ENCODE measurements at regions not wholly inside any gene's neighbourhood (a gene's known extent, or its start where the extent isn't known, plus 50 kb on each side); places are given as distances from the start of the nearest gene placed in this dataset.
"Not testable (repeated sequence)": the region's sequence is repeated elsewhere in the genome, so short reads cannot be mapped to it uniquely, and the experiment has no call there.

- DNase-seq = no peak
- in situ Hi-C loops (cut with HindIII; ENCODE audit: low pct_ligation_motif_present, low pct_unique_long_range_greater_than_20kb, low sequenced_read_pairs) = no loop called here
These were observed 466.2 kb upstream of the FLRT2 start for GRCh38 chr14:85063747-85064146.

- in situ Hi-C loops (cut with HindIII; ENCODE audit: low pct_ligation_motif_present, low pct_unique_long_range_greater_than_20kb, low sequenced_read_pairs) = no loop called here
- DNase-seq = no peak
These were observed 458.5 kb upstream of the FLRT2 start for GRCh38 chr14:85071447-85071846.

DNA sequence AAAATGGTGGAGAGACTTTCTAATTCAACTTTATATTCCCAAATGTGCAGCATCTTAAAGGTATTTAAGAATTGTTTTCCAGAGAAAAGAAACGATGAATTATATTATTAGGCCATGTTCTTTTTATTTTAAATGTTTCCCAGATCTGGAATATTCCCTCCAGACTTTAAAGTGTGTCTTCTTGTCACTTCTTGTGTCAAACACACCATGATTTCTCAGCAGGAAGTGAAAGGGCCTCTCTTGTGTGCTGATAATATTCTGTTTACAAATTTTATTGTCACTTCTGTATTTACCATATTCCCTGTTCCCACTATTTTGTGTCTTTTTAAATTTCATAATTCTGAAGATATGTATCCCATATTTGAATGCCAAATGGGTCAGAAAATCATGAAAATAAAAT, 455.0 kb upstream of the FLRT2 start:
- DNase-seq = no peak
- in situ Hi-C loops (cut with HindIII; ENCODE audit: low pct_ligation_motif_present, low pct_unique_long_range_greater_than_20kb, low sequenced_read_pairs) = no loop called here

DNA sequence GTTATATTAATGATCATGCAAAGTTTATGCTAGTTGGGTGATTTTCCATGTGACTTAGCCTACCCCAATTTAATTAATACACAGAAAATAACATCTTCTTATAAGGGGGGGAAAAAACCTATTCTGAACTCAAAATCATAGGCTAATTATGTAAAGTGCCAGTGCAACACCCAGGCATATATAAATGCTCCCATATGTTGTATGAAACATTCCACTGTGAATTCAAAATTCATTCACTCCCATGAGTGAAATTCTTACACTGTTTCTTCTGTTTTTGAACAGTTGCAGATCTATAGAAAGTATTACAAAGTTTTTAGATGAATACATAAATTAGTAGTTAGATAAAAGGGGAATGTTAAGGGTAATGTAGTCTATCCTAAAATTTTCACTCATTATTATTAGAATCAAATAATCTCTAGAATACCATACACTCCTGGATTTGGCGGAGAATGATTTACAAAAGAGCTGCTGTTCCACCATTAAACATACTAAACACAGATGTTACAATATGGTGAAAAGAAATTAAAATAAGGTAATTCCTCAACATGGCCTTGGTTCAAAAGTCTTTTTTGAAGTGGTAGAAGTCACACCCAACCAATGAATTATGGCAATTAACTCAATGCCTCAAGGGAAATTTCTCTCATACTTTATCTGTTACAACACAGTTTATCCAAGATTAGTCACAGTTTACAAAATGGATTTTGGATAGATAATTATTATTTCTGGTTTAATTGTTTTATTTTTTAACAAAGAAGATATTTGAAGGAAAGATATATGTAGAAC, 454.1 kb upstream of the FLRT2 start:
- DNase-seq = no peak
- in situ Hi-C loops (cut with HindIII; ENCODE audit: low pct_ligation_motif_present, low pct_unique_long_range_greater_than_20kb, low sequenced_read_pairs) = no loop called here

DNA sequence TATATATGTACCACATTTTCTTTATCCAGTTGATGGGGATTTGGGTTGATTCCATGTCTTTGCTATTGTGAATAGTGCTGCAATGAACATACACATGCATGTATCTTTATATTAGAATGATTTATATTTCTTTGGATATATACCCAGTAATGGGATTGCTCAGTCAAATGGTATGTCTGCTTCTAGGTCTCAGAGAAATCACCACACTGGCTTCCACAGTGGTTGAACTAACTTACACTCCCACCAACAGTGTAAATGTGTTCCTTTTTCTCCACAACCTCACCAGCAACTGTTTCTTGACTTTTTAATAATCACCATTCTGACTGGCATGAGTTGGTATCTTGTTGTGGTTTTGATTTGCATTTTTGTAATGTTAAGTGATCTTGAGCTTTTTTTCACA, 452.2 kb upstream of the FLRT2 start:
- in situ Hi-C loops (cut with HindIII; ENCODE audit: low pct_ligation_motif_present, low pct_unique_long_range_greater_than_20kb, low sequenced_read_pairs); DNase-seq: not testable (repeated sequence)

DNA sequence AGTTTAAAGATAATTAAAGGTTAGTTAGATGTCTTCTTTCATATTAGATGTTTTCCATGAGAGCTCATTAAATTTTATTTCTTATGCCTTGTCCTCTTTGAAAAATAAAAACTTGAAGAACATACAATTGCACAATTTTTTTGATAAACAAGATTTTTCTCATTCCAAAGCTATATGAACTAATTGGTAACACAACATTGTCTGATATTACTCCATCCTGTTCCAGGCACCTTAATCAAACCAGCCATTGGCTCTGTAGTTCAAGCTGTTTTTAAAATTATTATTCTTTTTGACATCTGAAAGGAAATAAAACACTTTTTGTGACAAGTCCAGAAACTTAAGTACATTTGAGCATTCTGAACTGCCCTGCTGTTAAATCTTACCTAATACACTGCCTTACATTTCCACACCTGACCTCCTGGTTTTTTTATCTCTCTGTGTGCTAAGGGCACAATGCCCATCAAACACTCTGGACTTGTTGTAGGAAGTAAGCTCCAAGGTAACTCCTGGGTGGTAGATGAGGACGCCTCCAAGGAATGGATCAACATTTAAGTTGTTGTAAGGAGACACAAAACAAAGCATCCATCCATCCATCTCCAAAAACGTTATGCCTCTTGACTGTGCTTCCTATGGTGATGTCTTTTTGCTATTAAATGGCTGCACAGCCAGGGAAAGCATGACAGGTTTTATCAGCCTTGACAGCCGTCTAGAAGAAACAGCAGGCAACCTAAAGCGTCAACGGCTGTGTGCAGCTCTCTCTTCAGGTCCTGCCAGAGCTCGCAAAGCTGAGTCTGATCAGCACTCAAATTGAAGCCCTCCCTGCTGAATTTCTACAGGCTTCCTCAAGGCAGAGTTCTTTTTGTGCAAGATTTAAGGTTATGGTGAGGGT, 449.9 kb upstream of the FLRT2 start:
- in situ Hi-C loops (cut with HindIII; ENCODE audit: low pct_ligation_motif_present, low pct_unique_long_range_greater_than_20kb, low sequenced_read_pairs) = no loop called here
- no peak for DNase-seq

- in situ Hi-C loops (cut with HindIII; ENCODE audit: low pct_ligation_motif_present, low pct_unique_long_range_greater_than_20kb, low sequenced_read_pairs) = no loop called here
- no peak for DNase-seq
These were observed 445.6 kb upstream of the FLRT2 start for GRCh38 chr14:85084344-85084743.

DNA sequence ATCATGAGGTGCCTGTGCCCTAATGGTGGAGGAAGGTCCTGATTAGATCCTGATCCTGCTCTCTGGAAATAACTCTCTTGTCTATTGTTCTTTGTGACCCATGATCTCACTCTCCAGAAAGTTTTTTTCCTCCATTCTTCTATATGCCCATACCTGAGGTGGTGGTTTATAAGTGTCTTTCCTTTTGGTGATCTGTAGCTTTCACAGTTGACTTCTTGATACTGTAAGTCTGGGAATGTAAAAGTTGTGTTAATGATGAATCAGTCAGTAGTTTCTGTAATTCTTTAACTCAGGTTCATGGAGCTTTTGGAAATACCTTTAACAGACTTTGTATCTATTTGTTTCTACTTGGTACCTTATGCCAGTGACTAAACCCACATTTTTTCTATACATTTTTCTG, 444.0 kb upstream of the FLRT2 start:
- in situ Hi-C loops (cut with HindIII; ENCODE audit: low pct_ligation_motif_present, low pct_unique_long_range_greater_than_20kb, low sequenced_read_pairs) = no loop called here

GRCh38 chr14:85087201-85087600, 442.7 kb upstream of the FLRT2 start:
- DNase-seq = no peak
- in situ Hi-C loops (cut with HindIII; ENCODE audit: low pct_ligation_motif_present, low pct_unique_long_range_greater_than_20kb, low sequenced_read_pairs) = no loop called here

More for the DNA sequence above, 444.0 kb upstream of the FLRT2 start:
- no peak for DNase-seq

DNA sequence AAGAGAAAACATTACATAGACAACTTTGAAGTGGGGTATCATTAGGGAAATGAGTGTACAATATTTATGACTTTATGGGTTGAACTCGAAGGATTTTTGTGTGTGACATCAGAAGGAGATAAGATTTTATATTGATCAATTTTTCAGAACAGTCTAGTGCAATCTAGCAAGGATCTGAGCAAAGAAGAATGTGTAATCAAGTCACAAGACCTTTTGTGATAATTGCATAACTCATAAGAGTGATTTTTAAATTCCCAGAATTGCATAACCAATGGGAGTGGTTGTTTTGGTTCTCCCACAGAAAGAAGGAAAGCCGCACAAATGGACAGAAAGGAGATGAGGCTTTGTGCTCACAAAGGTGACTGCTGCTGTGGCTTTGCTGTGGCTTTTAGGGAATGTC, 441.8 kb upstream of the FLRT2 start:
- in situ Hi-C loops (cut with HindIII; ENCODE audit: low pct_ligation_motif_present, low pct_unique_long_range_greater_than_20kb, low sequenced_read_pairs) = no loop called here
- no peak for DNase-seq

- DNase-seq = no peak
- in situ Hi-C loops (cut with HindIII; ENCODE audit: low pct_ligation_motif_present, low pct_unique_long_range_greater_than_20kb, low sequenced_read_pairs) = no loop called here
These were observed 439.3 kb upstream of the FLRT2 start for GRCh38 chr14:85090681-85091080.

- no peak for DNase-seq
These were observed 436.2 kb upstream of the FLRT2 start for GRCh38 chr14:85093631-85094330.

GRCh38 chr14:85102591-85102990, 427.4 kb upstream of the FLRT2 start:
- in situ Hi-C loops (cut with HindIII; ENCODE audit: low pct_ligation_motif_present, low pct_unique_long_range_greater_than_20kb, low sequenced_read_pairs) = no loop called here
- no peak for DNase-seq

More at GRCh38 chr14:85093631-85094330, 436.2 kb upstream of the FLRT2 start:
- in situ Hi-C loops (cut with HindIII; ENCODE audit: low pct_ligation_motif_present, low pct_unique_long_range_greater_than_20kb, low sequenced_read_pairs) = no loop called here

GRCh38 chr14:85106506-85106905, 423.4 kb upstream of the FLRT2 start:
- DNase-seq = no peak
- in situ Hi-C loops (cut with HindIII; ENCODE audit: low pct_ligation_motif_present, low pct_unique_long_range_greater_than_20kb, low sequenced_read_pairs) = no loop called here

DNA sequence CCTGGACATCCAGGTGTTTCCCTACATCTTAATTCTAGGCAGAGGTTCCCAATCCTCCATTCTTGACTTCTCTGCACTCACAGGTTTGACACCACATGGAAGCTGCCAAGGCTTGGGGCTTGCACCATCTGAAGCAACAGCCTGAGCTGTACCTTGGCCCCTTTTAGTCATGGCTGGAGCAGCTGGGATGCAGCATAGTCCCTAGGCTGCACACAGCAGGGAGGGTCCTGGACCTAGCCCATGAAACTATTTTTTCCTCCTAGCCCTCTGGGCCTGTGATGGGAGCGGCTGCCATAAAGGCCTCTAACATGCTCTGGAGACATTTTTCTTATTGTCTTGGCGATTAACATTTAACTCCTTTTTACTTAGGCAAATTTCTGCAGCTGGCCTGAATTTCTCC, 417.2 kb upstream of the FLRT2 start:
- DNase-seq = no peak
- in situ Hi-C loops (cut with HindIII; ENCODE audit: low pct_ligation_motif_present, low pct_unique_long_range_greater_than_20kb, low sequenced_read_pairs) = no loop called here

- in situ Hi-C loops (cut with HindIII; ENCODE audit: low pct_ligation_motif_present, low pct_unique_long_range_greater_than_20kb, low sequenced_read_pairs) = no loop called here
- no peak for DNase-seq
These were observed 414.0 kb upstream of the FLRT2 start for GRCh38 chr14:85115921-85116320.

DNA sequence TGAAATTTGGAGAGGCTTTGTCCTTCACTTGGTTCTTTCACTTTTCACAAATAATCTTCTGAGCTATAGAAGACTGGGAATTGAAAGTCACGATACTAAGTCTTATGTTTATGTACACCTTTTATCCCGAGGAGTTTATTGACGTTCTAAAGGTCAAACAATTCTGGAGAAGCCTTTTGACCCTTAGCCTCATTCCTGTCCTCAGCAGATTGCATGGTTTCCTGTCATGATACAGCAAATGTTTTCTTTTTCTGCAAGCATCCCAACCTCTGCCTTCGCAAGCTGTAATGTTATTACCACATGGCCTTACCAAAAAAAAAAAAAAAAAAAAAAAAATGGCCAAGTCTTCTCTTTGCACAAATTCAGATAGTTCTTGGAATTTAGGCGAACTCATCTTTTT, 411.7 kb upstream of the FLRT2 start:
- in situ Hi-C loops (cut with HindIII; ENCODE audit: low pct_ligation_motif_present, low pct_unique_long_range_greater_than_20kb, low sequenced_read_pairs) = no loop called here
- no peak for DNase-seq

- in situ Hi-C loops (cut with HindIII; ENCODE audit: low pct_ligation_motif_present, low pct_unique_long_range_greater_than_20kb, low sequenced_read_pairs) = no loop called here
- DNase-seq = no peak
These were observed 407.3 kb upstream of the FLRT2 start for GRCh38 chr14:85122690-85123089.

DNA sequence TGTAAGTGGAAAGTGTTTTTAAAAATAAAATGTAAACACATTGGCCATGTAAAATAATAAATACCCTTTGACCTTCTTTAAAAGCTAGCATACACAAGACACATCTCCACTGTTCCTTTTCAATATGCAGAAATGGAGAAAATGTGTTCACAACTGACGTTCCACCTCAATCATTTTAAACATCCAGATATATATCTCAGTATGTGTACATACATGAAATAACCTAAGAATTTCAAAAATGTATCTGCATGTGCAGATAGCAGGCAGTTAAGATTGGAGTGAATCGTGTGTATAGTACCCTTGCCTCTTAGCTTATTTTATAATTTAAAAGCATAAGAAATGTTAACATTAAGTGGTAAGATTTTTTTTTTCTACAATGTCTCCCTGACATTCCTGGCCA, 406.2 kb upstream of the FLRT2 start:
- DNase-seq = no peak

More for the DNA sequence above, 406.2 kb upstream of the FLRT2 start:
- in situ Hi-C loops (cut with HindIII; ENCODE audit: low pct_ligation_motif_present, low pct_unique_long_range_greater_than_20kb, low sequenced_read_pairs) = no loop called here
